Pons (tissue), 1 donor: ENCODE measurements at regions not wholly inside any gene's neighbourhood (a gene's known extent, or its start where the extent isn't known, plus 50 kb on each side); places are given as distances from the start of the nearest gene placed in this dataset.
"Not testable (repeated sequence)": the region's sequence is repeated elsewhere in the genome, so short reads cannot be mapped to it uniquely, and the experiment has no call there.

Experiments used
- DNase-seq: peaks from one replicate; pipeline ENCODE4 v3.0.0-alpha.2; 2016; ENCODE audit warnings: low spot score

DNA sequence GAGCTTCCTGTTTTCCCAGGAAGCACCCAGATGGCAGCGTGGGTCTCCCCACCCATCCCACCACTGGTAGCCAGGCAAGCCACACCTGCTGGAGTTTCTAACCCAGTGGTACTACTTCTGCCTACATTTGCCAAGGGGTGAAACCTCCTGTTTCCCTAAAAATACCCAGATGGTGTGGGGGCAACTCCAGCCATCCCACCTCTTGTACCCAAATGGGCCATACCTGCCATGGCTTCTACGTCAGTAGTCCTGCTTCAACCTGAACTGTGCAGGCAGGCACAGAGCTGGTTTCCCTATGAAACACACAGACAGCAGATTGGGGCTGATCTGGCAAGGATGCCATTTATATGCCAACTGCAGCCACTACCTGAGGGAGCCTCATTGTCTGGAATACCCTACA, 809.4 kb upstream of the MIR17HG start:
- no peak for DNase-seq

DNA sequence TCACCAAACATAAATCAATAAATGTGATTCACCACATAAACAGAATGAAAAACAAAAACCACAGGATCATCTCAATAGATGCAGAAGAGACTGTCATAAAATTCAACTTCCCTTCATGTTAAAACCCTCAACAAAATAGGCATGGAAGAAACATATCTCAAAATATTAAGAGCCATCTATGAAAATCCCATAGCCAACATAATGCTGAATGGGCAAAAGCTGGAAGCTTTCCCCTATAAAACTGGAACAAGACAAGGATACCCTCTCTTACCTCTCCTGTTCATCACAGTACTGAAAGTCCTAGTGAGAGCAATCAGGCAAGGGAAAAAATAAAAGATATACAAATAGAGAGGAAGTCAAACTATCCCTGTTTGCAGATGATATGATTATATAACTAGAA, 806.1 kb upstream of the MIR17HG start:
- no peak for DNase-seq

DNA sequence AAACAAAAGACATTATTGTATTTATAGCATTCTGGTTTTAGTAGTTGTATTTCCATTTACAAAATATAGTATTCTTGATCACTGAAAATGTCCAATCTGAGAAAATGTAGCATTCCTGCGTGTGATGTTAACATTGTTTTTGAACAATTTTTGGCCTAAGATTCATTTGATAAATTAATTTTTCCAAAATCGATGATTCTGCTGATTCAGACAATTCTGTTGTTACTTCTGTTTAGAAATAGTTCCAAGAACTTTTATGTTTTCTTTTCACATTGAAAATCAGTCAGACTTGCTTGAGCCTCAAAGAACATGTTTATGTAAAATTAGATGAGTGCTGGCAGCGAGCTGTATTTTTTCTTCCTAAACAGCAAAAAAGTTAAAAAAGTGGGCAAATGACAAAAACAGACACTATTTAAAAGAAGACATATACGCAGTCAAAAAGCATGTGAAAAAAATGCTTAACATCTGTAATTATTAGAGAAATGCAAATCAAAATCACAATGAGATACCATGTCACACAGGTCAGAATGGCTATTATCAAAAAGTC, 804.5 kb upstream of the MIR17HG start:
- DNase-seq = no peak

GRCh38 chr13:90545070-90545840, 802.2 kb upstream of the MIR17HG start:
- DNase-seq = no peak

GRCh38 chr13:90547272-90547790, 800.2 kb upstream of the MIR17HG start:
- DNase-seq = no peak

- no peak for DNase-seq
Measured at GRCh38 chr13:90551253-90551652, 796.2 kb upstream of the MIR17HG start.

- DNase-seq = no peak
Measured at GRCh38 chr13:90552702-90553101, 794.8 kb upstream of the MIR17HG start.

DNA sequence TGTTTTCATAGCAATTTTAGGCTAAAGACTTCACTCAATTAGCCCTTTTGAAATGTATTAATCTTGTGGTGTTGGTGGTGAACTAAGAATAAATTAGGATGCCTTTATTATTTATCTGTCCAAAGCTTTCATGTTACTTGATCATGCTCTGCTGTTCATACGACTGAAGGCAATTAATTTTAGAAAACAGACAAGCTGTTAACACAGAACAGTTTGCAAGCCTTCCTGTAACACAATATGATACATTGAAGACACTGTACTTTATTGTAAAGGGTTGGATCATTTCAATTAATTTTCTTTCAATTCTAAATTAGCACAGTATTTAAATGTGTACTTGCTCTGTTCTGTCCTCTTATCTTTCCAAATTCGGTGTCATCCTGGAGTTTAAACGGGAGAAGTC, 794.3 kb upstream of the MIR17HG start:
- no peak for DNase-seq

DNA sequence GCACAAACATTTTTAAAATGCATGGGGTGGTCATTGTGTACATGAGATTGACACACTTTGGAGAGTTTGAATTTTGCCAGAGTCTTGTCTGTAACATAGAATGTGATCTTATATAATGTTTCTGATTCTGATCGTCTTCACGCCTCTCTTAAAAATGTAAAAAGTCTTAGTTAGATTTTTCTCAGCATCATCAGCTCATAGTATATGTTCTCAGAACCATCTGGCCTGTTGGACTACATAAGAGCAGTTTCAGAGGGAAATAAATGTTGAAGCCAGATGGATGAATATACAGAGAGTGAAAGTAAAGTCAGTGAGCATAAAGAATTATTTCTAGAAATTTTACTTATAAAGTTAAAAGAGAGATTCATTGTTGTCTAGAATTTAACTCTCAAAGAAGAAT, 789.9 kb upstream of the MIR17HG start:
- no peak for DNase-seq

- DNase-seq = no peak
Measured at GRCh38 chr13:90562443-90562842, 785.0 kb upstream of the MIR17HG start.

- no peak for DNase-seq
Measured at GRCh38 chr13:90564096-90564495, 783.4 kb upstream of the MIR17HG start.

DNA sequence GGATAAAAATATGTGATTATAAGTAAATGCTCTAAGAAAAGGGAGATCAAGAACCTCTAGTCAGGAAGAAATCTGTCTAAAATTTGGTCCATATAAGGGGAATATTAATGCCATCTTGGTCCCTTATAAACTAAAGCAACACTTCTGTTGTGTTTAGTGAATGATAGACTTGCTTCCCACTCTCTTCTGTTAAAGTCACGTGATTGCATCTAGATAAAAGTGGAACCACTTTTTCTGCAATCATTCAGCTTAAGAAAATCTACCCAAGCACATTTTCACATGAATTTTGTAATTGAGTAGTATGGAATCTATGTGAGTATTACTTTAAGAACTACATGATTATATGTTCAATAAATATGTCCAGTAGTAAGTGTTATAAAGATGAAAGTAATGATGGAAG, 782.9 kb upstream of the MIR17HG start:
- no peak for DNase-seq

DNA sequence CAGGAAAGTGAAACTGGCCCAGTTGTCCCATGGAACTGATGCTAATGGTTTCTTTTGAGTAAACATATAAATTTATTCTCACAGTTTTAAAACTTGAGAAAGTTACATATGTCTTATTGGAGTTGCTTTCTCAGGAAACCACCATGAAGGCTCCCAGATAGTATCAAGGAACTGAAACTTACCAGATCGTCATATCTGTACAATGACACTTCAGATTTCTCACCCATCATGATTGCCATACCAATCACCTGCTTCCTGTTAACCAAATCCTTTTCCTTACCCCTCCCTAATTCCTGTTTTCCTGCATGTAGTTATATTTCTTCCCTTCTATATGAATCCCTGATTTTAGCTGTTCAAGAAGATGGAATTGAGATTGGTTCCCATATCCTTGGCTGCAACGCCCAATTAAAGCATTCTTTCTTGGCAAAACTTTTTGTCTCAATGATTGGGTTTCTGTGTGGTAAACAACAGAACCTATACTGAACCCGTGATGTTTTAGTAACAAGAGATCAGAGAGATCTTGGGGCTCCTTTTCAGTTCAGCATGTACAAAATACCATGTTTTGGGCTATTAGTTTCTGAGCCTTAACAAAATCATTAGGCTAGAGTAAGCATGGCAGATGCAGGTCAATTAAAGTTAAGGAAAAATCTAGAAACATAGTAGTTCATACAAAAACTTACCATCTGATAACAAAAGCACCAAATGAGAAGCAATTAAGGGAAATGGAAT, 781.3 kb upstream of the MIR17HG start:
- DNase-seq = no peak

DNA sequence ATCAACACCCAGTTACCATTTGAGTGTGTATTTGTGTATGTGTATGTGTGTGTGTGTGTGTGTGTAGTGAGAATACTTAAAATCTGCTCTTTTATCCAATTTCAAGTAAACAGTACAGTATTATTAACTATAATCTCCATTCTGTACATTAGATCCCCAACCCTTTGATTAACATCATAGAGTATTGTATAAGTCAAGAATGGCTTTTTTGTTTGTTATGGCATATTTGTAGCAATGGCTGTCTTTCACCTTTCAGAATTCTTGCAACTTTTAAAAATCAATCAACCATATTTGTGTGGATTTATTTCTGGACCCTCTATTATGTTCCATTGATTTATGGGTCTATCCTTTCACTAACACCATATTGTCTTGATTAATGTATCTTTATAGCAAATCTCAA, 779.3 kb upstream of the MIR17HG start:
- no peak for DNase-seq

DNA sequence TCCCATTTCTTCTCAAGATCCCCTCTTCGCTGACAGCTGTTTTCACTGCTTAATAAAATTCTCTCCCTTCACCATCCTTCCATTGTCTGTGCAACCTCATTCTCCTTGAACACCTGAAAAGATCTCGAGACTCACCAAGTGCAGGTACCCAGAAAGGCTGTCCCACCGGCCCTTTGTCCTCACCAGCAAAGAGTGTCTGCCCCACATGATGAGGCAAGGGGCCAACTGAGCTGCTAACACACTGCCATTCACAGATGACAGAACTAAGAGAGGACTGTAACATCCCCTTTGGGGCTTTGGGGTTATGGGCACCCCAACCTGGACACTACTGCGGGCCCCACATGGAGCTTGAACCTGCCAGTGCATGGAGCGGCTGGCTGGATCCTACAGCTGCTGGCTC, 771.4 kb upstream of the MIR17HG start:
- no peak for DNase-seq

- DNase-seq = no peak
Measured at GRCh38 chr13:90577726-90578125, 769.8 kb upstream of the MIR17HG start.

- DNase-seq = no peak
Measured at GRCh38 chr13:90585392-90585791, 762.1 kb upstream of the MIR17HG start.

DNA sequence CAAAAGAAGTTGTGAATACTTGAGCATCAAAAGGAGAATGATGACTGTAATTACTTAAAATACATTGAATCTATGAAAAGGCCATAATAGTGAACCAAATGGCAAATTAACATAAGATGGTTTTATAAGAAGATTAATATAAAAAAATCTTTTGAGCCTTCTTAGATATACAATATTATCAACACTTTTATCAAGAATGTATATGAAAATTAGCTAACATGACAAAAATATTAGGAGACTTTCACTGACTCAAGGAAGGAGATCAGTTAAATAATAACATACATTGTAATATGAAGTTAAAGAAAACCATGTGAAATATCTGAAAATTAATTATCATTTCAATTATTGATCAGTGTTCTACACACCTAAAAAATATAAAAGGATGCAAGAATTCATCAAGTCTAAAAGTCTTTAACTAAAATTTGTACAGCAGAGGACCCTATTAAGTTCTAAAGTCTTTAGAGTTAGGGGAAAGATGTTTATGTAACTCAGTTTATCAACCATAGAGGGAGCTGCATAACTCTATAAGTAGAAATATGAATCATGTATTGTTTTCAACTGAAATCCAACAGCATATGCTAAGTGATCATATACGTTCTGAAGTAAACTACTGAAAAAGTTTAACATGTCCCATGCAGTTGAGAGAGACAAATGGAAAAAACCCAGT, 756.1 kb upstream of the MIR17HG start:
- DNase-seq = no peak

DNA sequence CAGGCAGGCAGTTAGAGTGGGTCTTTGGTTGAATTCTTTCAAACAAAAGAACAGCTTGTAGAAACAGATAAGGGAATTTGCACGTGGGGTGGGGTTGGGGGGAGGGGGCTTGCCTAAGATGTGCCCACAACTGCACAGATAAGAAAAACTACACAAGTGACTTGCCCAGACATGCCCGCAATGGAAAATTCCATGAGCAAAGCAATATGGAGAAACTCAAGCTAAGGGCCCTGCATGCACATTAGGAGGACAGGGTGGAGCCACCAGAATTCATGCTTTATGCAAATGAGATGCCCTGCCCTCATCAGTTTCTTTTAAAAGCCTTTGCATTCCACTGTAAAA, 755.6 kb upstream of the MIR17HG start:
- DNase-seq = no peak

GRCh38 chr13:90592943-90593342, 754.5 kb upstream of the MIR17HG start:
- DNase-seq = no peak

DNA sequence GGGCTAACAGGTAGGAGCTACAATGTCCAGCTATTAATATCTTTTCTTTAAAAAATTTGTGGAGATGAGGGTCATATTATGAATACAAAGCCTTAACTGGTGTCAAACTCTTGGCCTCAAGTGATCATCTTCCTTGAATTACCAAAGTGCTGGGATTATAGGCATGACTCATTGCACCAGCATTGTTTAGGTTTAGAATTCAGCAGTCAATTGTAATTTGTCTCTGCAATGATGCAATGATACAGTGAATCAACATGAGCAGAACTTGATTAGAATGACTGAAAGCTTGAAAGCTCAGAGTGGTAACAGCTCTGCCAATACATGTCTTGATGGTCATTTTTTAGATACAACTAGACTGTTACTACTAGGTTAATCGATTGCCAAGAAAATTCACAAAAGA, 752.8 kb upstream of the MIR17HG start:
- no peak for DNase-seq

- DNase-seq = no peak
Measured at GRCh38 chr13:90605664-90606063, 741.8 kb upstream of the MIR17HG start.

DNA sequence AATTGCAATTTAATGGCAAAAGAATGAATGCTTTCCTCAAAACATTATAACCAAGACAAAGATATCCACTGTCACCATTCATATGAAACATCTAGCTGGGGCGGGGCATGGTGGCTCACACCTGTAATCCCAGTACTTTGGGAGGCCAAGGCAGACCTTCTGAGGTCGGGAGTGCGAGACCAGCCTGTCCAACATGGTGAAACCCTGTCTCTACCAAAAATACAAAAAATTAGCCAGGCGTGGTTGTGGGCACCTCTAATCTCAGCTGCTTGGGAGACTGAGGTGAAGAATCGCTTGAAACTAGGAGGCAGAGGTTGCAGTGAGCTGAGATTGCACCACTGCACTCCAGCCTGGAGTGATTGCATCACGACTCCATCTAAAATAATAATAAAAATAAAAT, 740.6 kb upstream of the MIR17HG start:
- not testable (repeated sequence) for DNase-seq
